ENCODE measurements at regions not wholly inside any gene's neighbourhood (a gene's known extent, or its start where the extent isn't known, plus 50 kb on each side); places are given as distances from the start of the nearest gene placed in this dataset.
"Not testable (repeated sequence)": the region's sequence is repeated elsewhere in the genome, so short reads cannot be mapped to it uniquely, and the experiment has no call there.

GRCh38 chr21:13921455-13921854 is 289.3 kb downstream of the LIPI start:
- TF ChIP-seq, protein P1, sequence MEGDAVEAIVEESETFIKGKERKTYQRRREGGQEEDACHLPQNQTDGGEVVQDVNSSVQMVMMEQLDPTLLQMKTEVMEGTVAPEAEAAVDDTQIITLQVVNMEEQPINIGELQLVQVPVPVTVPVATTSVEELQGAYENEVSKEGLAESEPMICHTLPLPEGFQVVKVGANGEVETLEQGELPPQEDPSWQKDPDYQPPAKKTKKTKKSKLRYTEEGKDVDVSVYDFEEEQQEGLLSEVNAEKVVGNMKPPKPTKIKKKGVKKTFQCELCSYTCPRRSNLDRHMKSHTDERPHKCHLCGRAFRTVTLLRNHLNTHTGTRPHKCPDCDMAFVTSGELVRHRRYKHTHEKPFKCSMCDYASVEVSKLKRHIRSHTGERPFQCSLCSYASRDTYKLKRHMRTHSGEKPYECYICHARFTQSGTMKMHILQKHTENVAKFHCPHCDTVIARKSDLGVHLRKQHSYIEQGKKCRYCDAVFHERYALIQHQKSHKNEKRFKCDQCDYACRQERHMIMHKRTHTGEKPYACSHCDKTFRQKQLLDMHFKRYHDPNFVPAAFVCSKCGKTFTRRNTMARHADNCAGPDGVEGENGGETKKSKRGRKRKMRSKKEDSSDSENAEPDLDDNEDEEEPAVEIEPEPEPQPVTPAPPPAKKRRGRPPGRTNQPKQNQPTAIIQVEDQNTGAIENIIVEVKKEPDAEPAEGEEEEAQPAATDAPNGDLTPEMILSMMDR (IDR thresholded peaks at IDR 0.05) = not testable (repeated sequence)
- TF ChIP-seq POLR2A (IDR thresholded peaks at IDR 0.05; ENCODE audit: low read depth) = not testable (repeated sequence)

Measured in esophagus muscularis mucosa (tissue), 3 donors.